HG03095 (cell line): ENCODE measurements at regions not wholly inside any gene's neighbourhood (a gene's known extent, or its start where the extent isn't known, plus 50 kb on each side); places are given as distances from the start of the nearest gene placed in this dataset.
A peak's percentile ranks its signal among the peaks of the same experiment; 100 is the strongest.

Source experiments
- ATAC-seq: cut with Tn5 transposase; IDR thresholded peaks from one replicate; pipeline ENCODE4 v1.9.1; 2021; ENCODE audit warnings: moderate library complexity; ENCODE audit not compliant: unreplicated experiment

- no peak for ATAC-seq
These were observed 294.6 kb downstream of the ANXA1 start for GRCh38 chr9:73446306-73446705.

GRCh38 chr9:73451003-73451402 lies 299.3 kb downstream of the ANXA1 start:
- ATAC-seq = no peak

DNA sequence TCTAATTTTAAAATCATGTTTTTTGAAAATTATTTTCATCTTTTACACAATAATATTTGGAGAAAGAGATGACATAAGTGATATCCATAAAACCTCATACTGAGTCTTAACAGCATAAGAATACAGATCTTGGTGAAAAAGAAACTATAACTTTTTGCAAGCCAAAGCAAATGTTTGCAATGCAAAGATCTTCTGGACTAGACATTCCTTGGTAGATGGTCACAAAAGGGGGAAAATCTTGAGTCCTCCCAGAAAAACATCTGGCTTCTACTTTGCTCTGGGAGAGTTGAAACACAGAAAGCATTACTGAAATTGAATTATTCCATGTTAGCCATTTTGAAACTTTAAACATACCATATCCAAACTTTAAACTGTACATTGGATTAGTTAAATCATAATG lies 308.2 kb downstream of the ANXA1 start:
- ATAC-seq = no peak

DNA sequence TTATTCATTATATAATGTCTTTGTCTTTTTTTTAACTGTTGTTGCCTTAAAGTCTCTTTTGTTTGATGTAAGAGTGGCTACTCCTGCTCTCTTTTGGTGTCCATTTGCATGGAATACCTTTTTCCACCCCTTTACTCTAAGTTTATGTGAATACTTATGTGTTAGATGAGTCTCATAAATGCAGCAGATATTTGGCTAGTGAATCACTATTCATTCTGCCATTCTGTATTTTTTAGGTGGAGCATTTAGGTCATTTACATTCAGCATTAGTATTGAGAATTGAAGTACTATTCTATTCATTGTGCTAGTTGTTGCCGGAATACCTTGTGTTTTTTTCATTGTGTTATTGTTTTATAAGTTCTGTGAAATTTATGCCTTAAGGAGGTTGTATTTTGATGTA lies 317.1 kb downstream of the ANXA1 start:
- ATAC-seq = no peak

GRCh38 chr9:73470766-73471165 lies 319.1 kb downstream of the ANXA1 start:
- no peak for ATAC-seq

DNA sequence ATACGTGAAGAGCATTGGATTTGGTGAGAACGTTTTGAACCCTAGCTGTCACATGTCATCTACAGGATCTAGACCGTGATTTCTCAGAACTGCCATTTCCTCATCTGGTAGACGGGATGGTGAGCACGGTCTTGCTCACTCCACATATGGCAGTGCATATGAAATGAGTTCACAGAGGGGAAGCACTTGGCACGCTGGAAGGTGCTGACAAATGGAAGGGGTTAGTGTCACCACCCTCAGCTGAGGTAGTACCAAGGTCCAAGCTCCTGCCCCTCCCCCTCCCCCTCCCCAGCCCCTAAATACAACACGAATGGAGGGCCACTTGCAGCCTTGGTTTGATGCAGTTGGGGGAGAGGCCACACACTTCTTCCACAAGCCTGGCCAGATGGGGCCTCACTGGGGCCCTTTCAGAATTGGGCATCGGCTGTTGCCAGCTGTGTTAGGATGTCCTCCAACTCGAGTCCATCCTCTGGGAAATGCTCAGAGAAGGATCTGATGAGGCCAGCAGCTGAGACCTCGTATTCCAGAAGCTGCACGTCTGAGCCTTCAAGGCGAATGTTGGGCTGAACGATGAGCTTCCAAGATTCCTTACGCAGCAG lies 322.4 kb downstream of the ANXA1 start:
- ATAC-seq = no peak

- ATAC-seq = no peak
These were observed 323.0 kb downstream of the ANXA1 start for GRCh38 chr9:73474625-73475024.

DNA sequence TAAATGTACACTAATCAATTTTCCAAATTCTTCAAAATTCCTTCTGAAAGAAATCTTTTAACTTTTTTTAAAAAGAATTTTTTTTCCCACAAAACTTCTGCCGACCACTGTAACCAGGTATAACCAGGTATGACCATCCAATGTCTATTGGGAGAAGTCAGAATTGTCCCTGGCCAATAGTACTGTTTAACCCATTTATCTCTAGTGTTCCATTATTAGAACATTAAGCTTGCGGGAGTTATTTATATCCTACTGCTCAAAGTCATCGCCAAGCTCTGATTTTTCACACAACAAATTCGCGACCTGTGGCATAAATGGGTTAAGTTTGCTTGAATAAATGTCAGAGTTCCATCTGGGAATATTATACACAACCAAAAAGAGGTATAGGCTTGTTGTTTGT lies 343.2 kb downstream of the ANXA1 start:
- no peak for ATAC-seq

GRCh38 chr9:73497796-73498195 lies 346.1 kb downstream of the ANXA1 start:
- no peak for ATAC-seq

GRCh38 chr9:73515216-73515615 lies 363.6 kb downstream of the ANXA1 start:
- no peak for ATAC-seq

DNA sequence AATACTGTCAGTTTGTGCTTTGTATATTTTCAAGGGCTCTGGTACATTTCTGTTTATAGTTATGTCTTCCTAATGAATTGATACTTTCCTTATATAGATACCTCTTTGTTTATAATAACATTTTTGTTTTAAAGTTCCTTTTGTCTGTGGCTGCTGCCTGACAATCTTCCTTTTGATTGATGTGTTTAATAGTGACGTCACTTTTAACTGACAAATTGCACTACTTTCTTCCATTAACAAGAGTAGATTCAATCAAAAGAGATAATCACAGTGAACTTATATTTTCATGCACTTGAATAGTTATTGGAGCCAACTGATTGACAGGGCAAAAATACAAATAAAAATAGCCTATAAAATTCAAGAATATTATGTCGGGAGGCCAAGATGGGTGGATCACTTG lies 371.7 kb downstream of the ANXA1 start:
- no peak for ATAC-seq

- no peak for ATAC-seq
These were observed 373.7 kb downstream of the ANXA1 start for GRCh38 chr9:73525350-73525749.

DNA sequence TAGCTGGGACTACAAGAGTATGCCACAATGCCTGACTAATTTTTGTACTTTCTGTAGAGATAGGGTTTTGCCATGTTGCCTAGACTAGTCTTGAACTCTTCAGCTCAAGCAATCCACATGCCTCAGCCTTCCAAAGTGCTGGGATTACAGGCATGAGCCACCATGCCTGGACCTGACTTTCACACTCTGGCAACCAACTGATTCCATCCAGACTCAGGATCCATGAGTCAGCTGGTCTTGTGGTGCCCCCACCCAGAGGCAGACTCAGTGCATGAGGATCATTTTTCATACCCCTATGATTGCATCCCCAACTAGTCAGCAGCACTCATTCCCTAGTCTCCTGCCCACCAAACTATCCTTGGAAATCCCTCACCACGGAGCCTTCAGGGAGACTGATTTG lies 375.9 kb downstream of the ANXA1 start:
- no peak for ATAC-seq

DNA sequence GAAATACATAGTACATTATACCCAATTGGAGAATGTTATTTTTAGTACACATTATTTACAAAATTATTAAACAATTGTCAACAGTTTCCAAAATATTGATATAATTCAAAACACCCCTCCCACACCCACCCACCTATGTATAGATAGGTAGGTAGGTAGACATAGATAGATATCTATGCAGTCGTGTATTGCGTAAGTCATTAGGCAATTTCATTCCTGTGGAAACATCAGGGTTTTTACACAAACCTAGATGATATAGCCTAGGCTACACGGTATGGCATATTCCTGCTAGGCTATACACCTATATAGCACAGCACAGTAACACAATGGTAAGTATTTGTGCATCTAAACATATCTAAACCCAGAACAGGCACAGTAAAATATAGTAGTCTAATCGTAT lies 377.3 kb downstream of the ANXA1 start:
- ATAC-seq = no peak

GRCh38 chr9:73529666-73530065 lies 378.0 kb downstream of the ANXA1 start:
- ATAC-seq = no peak

DNA sequence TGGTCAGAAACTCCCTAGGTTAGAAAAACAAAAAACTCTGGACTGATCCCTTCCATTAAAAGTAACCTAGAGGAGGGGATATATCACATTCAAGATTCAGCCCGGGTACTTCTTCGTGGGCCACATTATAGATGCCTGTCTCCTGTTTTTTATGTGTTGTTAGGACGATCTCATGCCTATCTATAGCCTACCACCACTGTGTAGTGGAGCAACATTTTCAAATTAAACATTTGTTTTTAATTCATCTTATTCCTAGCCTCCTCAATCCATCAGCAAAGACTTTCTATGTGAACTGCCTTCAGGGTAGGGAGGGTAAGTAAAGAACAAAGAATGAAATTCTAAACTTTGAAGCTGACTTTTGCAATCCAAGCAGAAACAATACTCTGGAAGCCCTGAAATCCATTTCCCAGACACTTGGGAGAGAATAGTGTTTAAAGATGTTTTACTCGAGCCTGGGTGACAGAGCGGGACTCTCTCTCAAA lies 379.4 kb downstream of the ANXA1 start:
- no peak for ATAC-seq

DNA sequence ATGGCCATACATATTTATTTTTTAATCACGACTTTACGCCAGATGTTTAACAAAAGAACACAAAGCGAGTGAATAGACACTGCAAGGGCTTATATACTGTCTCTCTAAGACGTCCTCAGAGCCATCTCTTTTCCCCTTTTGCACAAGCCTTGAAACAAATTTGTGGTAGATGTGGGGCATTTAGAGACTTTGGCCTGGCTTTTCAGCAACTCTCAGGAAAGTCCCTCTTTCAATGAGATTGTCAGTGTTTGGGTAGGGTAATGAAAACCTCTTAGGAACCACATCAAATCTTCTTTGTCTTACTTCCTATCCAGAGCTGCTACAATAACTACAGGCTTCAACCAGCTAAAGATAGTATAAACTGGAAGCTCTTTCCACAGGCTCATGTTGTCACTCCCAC lies 380.0 kb downstream of the ANXA1 start:
- peak; percentile 85 for ATAC-seq

GRCh38 chr9:73532985-73533384 lies 381.3 kb downstream of the ANXA1 start:
- no peak for ATAC-seq

- no peak for ATAC-seq
These were observed 384.7 kb downstream of the ANXA1 start for GRCh38 chr9:73536403-73536802.

DNA sequence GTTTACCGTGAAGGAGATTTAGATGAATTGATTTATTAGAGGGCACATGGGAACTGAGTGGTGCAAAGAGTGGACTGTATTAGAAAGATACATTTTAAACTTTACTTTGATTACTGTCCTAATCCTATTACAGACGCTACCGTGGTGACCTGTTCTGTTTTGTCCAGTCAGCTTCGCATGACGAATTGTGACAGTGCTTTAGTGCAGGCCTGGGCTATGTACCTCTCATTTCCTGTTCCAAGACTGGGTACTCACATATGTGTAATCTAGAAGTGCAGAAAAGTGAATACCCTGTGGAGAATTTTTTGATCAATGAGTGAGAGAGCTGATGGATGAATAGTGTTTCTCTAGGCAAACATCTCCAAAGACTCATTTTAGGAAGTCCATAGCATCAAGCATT lies 385.9 kb downstream of the ANXA1 start:
- ATAC-seq = no peak

DNA sequence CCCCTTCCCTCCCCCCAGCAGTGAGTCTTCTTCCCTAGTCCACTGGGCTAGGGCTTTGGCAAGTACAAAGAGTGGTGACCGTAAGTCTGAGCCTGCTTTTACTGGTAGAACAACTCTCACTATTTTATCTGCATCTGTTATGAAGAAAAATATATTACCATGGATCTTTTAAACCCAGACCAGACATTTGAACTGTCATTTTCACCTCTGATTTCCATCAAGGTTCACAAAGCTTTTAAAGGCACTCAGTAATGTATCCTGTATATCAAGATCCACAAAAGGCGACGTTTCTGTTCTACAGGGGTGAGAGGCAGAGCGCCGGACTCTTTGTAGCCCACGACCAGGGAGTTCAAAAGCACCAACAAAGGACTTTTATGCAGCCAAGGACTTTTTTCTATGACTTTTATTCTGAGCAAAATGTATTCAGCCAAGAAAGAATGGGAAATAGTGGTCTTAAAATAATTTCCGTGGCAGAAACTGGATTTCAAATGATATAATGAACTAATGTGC lies 388.3 kb downstream of the ANXA1 start:
- ATAC-seq = no peak

DNA sequence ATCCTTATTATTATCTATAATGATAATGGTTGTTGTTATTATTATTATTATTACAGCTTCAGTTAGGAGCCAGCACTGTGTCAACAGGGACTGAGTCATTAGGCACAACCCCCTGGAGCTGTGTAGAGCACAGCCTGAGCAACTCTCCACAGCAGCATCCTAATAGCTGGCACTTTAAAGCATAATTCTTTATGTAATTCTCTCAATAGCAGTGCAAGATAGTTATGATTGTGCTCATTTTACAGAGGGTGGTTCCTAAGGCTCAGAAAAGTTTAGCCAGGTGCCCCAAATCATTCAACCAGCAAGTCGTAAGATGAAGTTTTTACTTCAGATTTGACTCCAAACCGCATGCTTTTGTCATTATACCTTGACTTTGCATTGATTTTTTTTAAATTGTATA lies 390.3 kb downstream of the ANXA1 start:
- no peak for ATAC-seq

GRCh38 chr9:73543727-73544126 lies 392.1 kb downstream of the ANXA1 start:
- no peak for ATAC-seq
